NCI-H345 treated with DMSO at 0.1 percent for 48 hours (cell line): ENCODE measurements at regions not wholly inside any gene's neighbourhood (a gene's known extent, or its start where the extent isn't known, plus 50 kb on each side); places are given as distances from the start of the nearest gene placed in this dataset.

Experiments
- DNase-seq: peaks from one replicate; lab custom pipeline; 2025; ENCODE audit not compliant: unreplicated experiment; lab: John Stamatoyannopoulos, UW

GRCh38 chr3:107100137-107100536 lies 277.1 kb upstream of the CCDC54 start:
- no peak for DNase-seq

DNA sequence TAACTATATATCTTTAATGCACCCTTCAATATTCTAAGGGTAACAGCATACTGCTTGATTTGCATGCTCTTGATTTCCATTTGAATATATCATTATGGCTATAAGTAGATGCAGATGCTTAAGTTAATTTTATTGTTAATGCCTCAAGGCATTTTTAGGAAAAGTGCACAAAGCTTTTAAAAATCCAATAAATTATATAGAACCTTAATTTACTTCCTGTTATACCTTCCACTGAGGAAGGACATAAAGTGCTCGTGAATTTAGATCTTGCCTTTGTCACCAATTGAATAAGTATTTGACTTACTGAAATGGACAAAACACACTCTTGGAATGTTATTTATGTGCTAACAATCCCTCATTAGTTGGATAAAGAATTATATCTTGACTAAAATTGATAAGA lies 276.7 kb upstream of the CCDC54 start:
- DNase-seq, result no peak

- no peak for DNase-seq
Measured at GRCh38 chr3:107103786-107104185, 273.5 kb upstream of the CCDC54 start.

DNA sequence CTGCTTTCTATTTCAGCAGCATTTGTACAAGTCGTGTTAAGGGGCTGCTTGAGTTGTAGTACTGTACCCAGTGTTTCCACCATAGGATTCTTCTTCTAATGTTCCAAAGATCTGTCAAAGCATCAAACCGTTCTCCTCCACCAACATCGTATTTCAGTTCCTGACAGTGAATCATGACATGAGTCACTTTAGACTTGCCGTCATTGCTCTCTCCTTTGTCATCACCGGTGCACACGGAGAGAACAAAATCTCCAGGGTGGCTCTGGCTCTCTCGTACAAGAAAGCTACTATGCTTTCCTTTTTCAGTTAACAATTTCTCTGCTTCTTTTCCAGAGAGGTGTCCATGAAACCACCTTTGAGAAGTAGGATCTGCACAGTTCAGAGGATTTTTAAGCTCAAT lies 270.9 kb upstream of the CCDC54 start:
- no peak for DNase-seq

GRCh38 chr3:107106907-107107306 lies 270.3 kb upstream of the CCDC54 start:
- no peak for DNase-seq

- DNase-seq, result no peak
Measured at GRCh38 chr3:107110596-107111305, 266.5 kb upstream of the CCDC54 start.

GRCh38 chr3:107111872-107112271 lies 265.4 kb upstream of the CCDC54 start:
- DNase-seq, result no peak

- DNase-seq, result no peak
Measured at GRCh38 chr3:107112356-107112755, 264.9 kb upstream of the CCDC54 start.

DNA sequence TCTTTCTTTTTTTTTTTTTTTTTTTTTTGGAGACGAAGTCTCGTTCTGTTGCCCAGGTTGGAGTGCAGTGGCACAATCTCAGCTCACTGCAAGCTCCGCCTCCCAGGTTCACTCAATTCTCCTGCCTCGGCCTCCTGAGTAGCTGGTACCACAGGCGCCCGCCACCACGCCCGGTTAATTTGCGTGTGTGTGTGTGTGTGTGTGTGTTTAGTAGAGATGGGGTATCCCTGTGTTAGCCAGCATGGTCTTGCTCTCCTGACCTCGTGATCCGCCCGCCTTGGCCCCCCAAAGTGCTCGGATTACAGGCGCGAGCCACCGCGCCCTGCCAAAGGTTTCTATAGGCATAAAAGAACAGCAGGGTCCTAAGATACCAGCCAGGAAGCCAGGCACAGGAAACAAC lies 261.0 kb upstream of the CCDC54 start:
- no peak for DNase-seq

GRCh38 chr3:107117156-107117555 lies 260.1 kb upstream of the CCDC54 start:
- no peak for DNase-seq

- DNase-seq, result no peak
Measured at GRCh38 chr3:107117922-107118536, 259.2 kb upstream of the CCDC54 start.

DNA sequence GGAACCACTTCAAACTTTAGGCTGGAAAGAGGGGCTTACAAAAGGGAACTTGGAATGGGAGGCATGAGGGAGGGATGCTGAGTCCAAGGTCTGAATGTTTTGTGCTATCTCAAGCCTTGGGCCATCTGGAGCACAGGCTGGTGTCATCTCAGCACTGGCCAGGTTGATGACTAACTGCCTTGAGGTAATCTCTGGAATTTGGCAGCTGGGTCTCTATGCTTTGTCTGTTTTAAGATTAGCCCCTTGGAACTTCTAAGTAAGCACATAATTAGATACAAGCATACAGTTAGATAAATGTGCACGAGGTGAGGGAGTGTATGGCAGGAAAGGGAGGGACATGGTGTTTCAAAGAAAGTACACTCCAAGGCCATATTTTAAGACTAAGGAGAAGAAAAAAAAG lies 252.4 kb upstream of the CCDC54 start:
- no peak for DNase-seq

GRCh38 chr3:107128946-107129345 lies 248.3 kb upstream of the CCDC54 start:
- DNase-seq, result no peak

GRCh38 chr3:107130089-107130700 lies 247.0 kb upstream of the CCDC54 start:
- no peak for DNase-seq

GRCh38 chr3:107132674-107133073 lies 244.6 kb upstream of the CCDC54 start:
- DNase-seq, result no peak

DNA sequence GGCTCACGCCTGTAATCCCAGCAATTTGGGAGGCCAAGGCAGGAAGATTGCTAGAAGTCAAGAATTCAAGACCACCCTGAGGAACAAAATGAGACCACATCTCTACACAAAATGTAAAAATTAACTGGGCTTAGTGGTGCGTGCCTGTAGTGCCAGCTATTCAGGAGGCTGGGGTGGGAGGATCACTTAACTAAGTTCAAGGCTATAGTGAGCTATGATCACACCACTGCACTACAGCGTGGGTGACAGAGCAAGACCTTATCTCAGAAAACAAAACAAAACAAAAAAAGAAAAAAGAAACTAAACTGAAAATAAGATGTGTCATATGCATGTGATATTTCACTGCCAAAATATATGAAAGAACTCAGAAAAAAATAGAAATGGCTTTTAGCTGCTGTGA lies 243.3 kb upstream of the CCDC54 start:
- DNase-seq, result no peak

- no peak for DNase-seq
Measured at GRCh38 chr3:107142171-107142570, 235.1 kb upstream of the CCDC54 start.

- DNase-seq, result no peak
Measured at GRCh38 chr3:107142786-107143575, 234.3 kb upstream of the CCDC54 start.

- no peak for DNase-seq
Measured at GRCh38 chr3:107150675-107151074, 226.6 kb upstream of the CCDC54 start.

DNA sequence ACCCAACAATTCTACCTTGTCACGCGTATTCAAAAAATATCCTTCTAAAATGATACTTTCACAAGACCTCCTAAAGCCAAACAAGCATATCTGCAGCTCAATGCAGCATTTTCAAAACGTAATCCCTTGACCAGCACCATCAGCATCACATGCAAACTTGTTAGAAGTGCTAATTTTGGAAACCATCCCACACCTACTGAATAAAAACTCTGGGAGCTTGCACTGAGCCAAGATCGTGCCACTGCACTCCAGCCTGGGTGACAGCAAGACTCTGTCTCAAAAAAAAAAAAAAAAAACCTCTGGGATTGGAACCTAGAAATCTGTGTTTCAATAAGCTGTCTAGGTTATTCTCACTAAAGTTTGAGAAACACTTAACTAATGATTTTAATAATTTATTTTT lies 223.3 kb upstream of the CCDC54 start:
- no peak for DNase-seq

DNA sequence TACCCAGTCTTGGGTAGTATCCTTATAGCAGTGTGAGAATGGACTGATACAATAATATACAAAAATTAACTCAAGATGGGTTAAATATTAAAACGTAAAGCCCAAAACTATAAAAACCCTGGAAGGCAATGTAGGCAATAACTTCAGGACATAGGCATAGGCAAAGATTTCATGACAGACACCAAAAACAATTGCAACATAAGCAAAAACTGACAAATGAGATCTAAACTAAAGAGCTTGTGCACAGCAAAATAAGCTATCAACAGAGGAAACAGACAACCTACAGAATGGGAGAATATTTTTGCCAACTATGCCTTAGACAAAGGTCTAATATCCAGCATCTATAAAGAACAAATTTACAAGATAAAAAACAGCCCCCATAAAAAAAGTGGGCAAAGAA lies 204.8 kb upstream of the CCDC54 start:
- no peak for DNase-seq

- no peak for DNase-seq
Measured at GRCh38 chr3:107184375-107184774, 192.9 kb upstream of the CCDC54 start.
